Liver (tissue), 8 donors: ENCODE measurements at regions not wholly inside any gene's neighbourhood (a gene's known extent, or its start where the extent isn't known, plus 50 kb on each side); places are given as distances from the start of the nearest gene placed in this dataset.
A peak's percentile ranks its signal among the peaks of the same experiment; 100 is the strongest.

ENCODE experiments used
- DNase-seq: peaks from one replicate; pipeline ENCODE4 v3.0.0-alpha.2; 2017; ENCODE audit warnings: low spot score
- H3K27ac ChIP-seq, 2 donors: one replicate each; pipeline ENCODE4 v1.7.0; 2013; ENCODE audit warnings: inconsistent platforms in 2 of 2, low read length in 2 of 2, control low read depth in 1 of 2, low read depth in 1 of 2, mild to moderate bottlenecking in 1 of 2
- H3K27me3 ChIP-seq, 4 donors: one replicate each; pipeline versions ENCODE4 v1.6.1 to v1.7.0; 2013; ENCODE audit warnings: low read length in 3 of 4, inconsistent platforms in 1 of 4, mild to moderate bottlenecking in 1 of 4, moderate library complexity in 1 of 4; ENCODE audit not compliant: control insufficient read depth in 4 of 4, insufficient read depth in 4 of 4
- H3K36me3 ChIP-seq, 4 donors: one replicate each; pipeline versions ENCODE4 v1.6.1 to v1.7.0; 2013; ENCODE audit warnings: low read length in 3 of 4, mild to moderate bottlenecking in 3 of 4, low read depth in 1 of 4, moderate library complexity in 1 of 4; ENCODE audit not compliant: control insufficient read depth in 4 of 4, insufficient read depth in 3 of 4
- H3K4me1 ChIP-seq, 4 donors: one replicate each; pipeline versions ENCODE4 v1.6.1 to v1.7.0; 2013; ENCODE audit warnings: low read length in 3 of 4, mild to moderate bottlenecking in 3 of 4, moderate library complexity in 1 of 4; ENCODE audit not compliant: control insufficient read depth in 4 of 4, insufficient read depth in 4 of 4
- H3K4me3 ChIP-seq, 3 donors: one replicate each; pipeline versions ENCODE4 v1.6.1 to v1.7.0; 2013; ENCODE audit warnings: low read length in 3 of 3, control low read depth in 1 of 3, low read depth in 1 of 3, mild to moderate bottlenecking in 1 of 3
- H3K9ac ChIP-seq, 2 donors: one replicate each; pipeline ENCODE4 v1.7.0; 2013; ENCODE audit warnings: low read length in 2 of 2, mild to moderate bottlenecking in 2 of 2, moderate library complexity in 2 of 2, control low read depth in 1 of 2, low read depth in 1 of 2
- H3K9me3 ChIP-seq, 4 donors: one replicate each; pipeline versions ENCODE4 v1.6.1 to v1.7.0; 2013; ENCODE audit warnings: low read length in 3 of 4; ENCODE audit not compliant: control insufficient read depth in 4 of 4
- EGR1 ChIP-seq, 2 donors: IDR thresholded peaks; 2 replicates each; pipeline ENCODE4 v1.6.1; 2016 to 2018; ENCODE audit warnings: antibody characterized with exemption in 2 of 2, low read depth in 2 of 2
- GABPA ChIP-seq, 2 donors: IDR thresholded peaks in 1 of 2; conservative IDR thresholded peaks in 1 of 2; 2 replicates each; pipeline ENCODE4 v1.6.1; 2016; ENCODE audit warnings: antibody characterized with exemption in 2 of 2, mild to moderate bottlenecking in 1 of 2, moderate library complexity in 1 of 2
- HNF4A ChIP-seq, 2 donors: conservative IDR thresholded peaks; 2 replicates each; pipeline ENCODE4 v1.6.1; 2016; ENCODE audit warnings: antibody characterized with exemption in 2 of 2, mild to moderate bottlenecking in 2 of 2
- HNF4G ChIP-seq: IDR thresholded peaks from 2 replicates; pipeline ENCODE4 v1.6.1; 2016; ENCODE audit warnings: antibody characterized with exemption
- NR2F2 ChIP-seq: IDR thresholded peaks from 2 replicates; pipeline ENCODE4 v1.6.1; 2016; ENCODE audit warnings: antibody characterized with exemption
- RAD21 ChIP-seq, 2 donors: IDR thresholded peaks; 2 replicates each; pipeline ENCODE4 v1.6.1; 2016; ENCODE audit warnings: antibody characterized with exemption in 2 of 2, mild to moderate bottlenecking in 2 of 2
- RXRA ChIP-seq, 2 donors: IDR thresholded peaks; 2 replicates each; pipeline ENCODE4 v1.6.1; 2017 to 2018; ENCODE audit warnings: antibody characterized with exemption in 2 of 2, mild to moderate bottlenecking in 1 of 2
- SP1 ChIP-seq: IDR thresholded peaks from 2 replicates; pipeline ENCODE4 v1.6.1; 2018; ENCODE audit warnings: antibody characterized with exemption, mild to moderate bottlenecking
- TAF1 ChIP-seq: conservative IDR thresholded peaks from 2 replicates; pipeline ENCODE4 v1.6.1; 2016; ENCODE audit warnings: antibody characterized with exemption, mild to moderate bottlenecking
- YY1 ChIP-seq: IDR thresholded peaks from 2 replicates; pipeline ENCODE4 v1.6.1; 2016; ENCODE audit warnings: antibody characterized with exemption, mild to moderate bottlenecking
- WGBS: extraction: QIAGEN DNeasy Blood & Tissue Kit; methylation state at CpG from one replicate; pipeline ENCODE4 v1.1.7; 2013; 5-methylcytosine and 5-hydroxymethylcytosine counted together
- TF ChIP-seq, protein P1 (sequence below): IDR thresholded peaks from 2 replicates; pipeline ENCODE4 v1.6.1; 2016; ENCODE audit warnings: antibody characterized with exemption, mild to moderate bottlenecking
- TF ChIP-seq, protein P2 (sequence below): IDR thresholded peaks from 2 replicates; pipeline ENCODE4 v1.6.1; 2016; ENCODE audit warnings: antibody characterized with exemption
- TF ChIP-seq, protein P3 (sequence below): fragments of 150-350 bp; IDR thresholded peaks from 2 replicates; pipeline ENCODE4 v1.5.1; 2017; ENCODE audit warnings: improper control_type of control experiment, low read depth, low read length; ENCODE audit not compliant: missing input control
- TF ChIP-seq, protein P4 (sequence below): IDR thresholded peaks from 2 replicates; pipeline ENCODE4 v1.6.1; 2016; ENCODE audit warnings: antibody characterized with exemption
- TF ChIP-seq, protein P5 (sequence below): IDR thresholded peaks from 2 replicates; pipeline ENCODE4 v1.6.1; 2016; ENCODE audit warnings: antibody characterized with exemption
- donor health status: healthy.
- donor health status: healthy.
- donor health status: healthy.
- donor health status: healthy.
- donor health status: healthy.

DNA sequence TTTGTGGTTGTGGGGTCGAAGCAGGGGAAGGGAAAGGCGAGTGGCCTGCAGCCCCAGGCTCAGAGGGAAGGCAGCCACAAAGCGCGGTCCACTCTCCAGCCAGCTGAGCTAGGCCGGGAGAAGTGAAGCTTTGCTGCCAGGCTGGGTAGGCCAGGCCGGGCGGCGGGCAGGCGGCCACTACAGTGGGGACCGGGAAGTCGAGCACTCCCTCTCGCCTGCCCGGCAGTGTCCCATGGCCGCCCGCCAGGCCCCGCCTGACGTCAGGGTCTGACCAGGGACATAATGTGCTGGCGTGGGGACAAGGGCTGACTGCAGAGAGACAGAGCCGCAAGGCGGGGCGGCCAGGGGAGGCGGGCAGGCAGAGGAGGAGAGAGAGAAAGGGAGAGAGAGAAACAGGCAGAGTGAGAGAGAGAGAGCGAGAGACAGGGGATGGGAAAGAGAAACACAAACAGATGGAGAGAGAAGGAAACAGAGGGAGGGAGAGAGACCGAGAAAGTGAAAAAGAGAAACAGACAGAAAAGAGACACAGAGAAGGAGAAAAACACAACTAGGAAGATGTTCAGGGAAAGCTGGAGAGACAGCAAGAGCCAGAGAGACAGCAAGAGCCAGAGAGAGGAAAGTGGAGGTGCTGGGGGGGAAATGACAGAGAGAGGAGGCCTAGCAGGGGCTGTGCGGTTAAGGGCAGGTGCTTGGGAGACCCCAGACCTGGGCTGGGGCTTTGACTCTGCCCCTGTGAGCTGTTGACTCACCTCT lies 94.5 kb upstream of the PTPN1 start (continued):
- TF ChIP-seq, protein P1, sequence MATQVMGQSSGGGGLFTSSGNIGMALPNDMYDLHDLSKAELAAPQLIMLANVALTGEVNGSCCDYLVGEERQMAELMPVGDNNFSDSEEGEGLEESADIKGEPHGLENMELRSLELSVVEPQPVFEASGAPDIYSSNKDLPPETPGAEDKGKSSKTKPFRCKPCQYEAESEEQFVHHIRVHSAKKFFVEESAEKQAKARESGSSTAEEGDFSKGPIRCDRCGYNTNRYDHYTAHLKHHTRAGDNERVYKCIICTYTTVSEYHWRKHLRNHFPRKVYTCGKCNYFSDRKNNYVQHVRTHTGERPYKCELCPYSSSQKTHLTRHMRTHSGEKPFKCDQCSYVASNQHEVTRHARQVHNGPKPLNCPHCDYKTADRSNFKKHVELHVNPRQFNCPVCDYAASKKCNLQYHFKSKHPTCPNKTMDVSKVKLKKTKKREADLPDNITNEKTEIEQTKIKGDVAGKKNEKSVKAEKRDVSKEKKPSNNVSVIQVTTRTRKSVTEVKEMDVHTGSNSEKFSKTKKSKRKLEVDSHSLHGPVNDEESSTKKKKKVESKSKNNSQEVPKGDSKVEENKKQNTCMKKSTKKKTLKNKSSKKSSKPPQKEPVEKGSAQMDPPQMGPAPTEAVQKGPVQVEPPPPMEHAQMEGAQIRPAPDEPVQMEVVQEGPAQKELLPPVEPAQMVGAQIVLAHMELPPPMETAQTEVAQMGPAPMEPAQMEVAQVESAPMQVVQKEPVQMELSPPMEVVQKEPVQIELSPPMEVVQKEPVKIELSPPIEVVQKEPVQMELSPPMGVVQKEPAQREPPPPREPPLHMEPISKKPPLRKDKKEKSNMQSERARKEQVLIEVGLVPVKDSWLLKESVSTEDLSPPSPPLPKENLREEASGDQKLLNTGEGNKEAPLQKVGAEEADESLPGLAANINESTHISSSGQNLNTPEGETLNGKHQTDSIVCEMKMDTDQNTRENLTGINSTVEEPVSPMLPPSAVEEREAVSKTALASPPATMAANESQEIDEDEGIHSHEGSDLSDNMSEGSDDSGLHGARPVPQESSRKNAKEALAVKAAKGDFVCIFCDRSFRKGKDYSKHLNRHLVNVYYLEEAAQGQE: peak; percentile 85
- peak; percentile 84 to 85 for TF ChIP-seq HNF4A (conservative IDR thresholded peaks at IDR 0.05)

DNA sequence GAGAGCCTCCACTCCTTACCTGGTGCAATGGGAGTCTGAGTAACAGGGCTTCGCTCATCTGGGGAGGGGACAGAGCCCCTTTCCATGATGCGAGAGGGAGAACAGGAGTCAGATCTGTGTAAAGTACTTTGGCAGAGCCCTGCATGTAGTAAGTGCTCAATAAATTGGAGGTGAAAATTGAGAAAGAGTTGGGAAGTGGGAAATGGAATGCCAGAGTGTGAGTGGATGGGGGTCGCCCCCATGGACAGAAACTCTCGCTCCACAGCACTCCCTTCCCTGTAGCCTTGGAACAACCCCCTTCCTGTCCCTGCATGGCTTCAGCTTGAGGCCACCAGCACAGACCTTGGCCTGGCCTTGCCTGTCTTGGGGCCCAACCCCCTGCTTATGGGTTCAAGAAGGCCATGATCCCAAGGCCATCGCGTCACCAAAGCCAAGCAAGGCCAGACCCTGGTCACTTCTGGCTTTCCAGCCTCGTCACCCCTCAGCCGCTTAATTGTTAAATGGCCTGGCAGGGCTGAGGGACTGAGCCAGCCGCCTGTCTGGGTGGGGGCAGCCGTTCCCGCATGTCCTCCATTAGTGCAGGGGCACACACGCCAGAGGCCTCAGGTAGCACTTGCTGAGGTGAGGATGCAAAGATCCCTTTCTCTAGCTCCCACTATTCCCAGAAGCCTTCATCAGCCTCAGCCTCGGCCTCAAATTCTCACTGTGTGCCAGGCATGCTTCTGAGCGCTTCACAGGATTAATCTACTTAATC lies 93.7 kb upstream of the PTPN1 start:
- Histone ChIP-seq H3K9ac (peak overlapping the region; percentile 46 to 57), H3K27me3 (no peaks in the 10 kb centered on the region), H3K9me3 (no peaks in the 10 kb centered on the region), H3K4me3 (no peak overlapping the region), H3K4me1 (peaks cover 6 to 26% (median 17%) of the 10 kb centered on the region in 4 donors), H3K27ac (peak overlapping the region; percentile 87 to 99), H3K36me3 (no peaks in the 10 kb centered on the region)
- WGBS: 86% methylated on average over 14 of the region's 14 CpGs
- TF ChIP-seq HNF4G: no peak
- TF ChIP-seq, protein P2, sequence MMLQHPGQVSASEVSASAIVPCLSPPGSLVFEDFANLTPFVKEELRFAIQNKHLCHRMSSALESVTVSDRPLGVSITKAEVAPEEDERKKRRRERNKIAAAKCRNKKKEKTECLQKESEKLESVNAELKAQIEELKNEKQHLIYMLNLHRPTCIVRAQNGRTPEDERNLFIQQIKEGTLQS: no peak
- TF ChIP-seq NR2F2: peak; percentile 96
- TF ChIP-seq, protein P3, sequence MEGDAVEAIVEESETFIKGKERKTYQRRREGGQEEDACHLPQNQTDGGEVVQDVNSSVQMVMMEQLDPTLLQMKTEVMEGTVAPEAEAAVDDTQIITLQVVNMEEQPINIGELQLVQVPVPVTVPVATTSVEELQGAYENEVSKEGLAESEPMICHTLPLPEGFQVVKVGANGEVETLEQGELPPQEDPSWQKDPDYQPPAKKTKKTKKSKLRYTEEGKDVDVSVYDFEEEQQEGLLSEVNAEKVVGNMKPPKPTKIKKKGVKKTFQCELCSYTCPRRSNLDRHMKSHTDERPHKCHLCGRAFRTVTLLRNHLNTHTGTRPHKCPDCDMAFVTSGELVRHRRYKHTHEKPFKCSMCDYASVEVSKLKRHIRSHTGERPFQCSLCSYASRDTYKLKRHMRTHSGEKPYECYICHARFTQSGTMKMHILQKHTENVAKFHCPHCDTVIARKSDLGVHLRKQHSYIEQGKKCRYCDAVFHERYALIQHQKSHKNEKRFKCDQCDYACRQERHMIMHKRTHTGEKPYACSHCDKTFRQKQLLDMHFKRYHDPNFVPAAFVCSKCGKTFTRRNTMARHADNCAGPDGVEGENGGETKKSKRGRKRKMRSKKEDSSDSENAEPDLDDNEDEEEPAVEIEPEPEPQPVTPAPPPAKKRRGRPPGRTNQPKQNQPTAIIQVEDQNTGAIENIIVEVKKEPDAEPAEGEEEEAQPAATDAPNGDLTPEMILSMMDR: no peak
- TF ChIP-seq TAF1: no peak
- TF ChIP-seq, protein P4, sequence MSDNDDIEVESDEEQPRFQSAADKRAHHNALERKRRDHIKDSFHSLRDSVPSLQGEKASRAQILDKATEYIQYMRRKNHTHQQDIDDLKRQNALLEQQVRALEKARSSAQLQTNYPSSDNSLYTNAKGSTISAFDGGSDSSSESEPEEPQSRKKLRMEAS: no peak
- no peak for TF ChIP-seq HNF4A (conservative IDR thresholded peaks at IDR 0.05)
- no peak for TF ChIP-seq GABPA (IDR thresholded peaks at IDR 0.05 in 1 of 2, conservative IDR thresholded peaks at IDR 0.05 in 1 of 2)
- TF ChIP-seq RAD21 (IDR thresholded peaks at IDR 0.05): no peak
- no peak for TF ChIP-seq YY1
- TF ChIP-seq EGR1 (IDR thresholded peaks at IDR 0.05; ENCODE audit: low read depth in 2 of 2): no peak
- TF ChIP-seq RXRA (IDR thresholded peaks at IDR 0.05): peak in 1 of 2 donors; percentile 55
- no peak for TF ChIP-seq SP1
- no peak for DNase-seq

DNA sequence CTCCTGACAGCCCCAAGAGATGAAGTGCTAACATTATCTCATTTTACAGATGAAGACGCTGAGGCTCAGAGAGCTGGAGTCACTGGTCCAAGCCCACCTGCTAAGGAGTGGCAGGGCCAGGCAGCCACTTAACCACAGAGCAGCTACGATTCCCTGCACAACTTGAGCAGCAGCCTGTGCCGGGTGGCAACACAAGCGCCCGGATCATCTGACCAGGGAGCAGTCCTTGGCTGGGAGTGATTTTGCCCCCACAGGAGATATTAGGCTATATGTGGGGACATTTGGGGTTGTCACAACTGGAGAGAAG lies 93.2 kb upstream of the PTPN1 start:
- no peak overlapping the region for H3K4me3 ChIP-seq

More for the DNA sequence above, 93.2 kb upstream of the PTPN1 start:
- TF ChIP-seq, protein P2: no peak
- TF ChIP-seq NR2F2 (no peak), GABPA (IDR thresholded peaks at IDR 0.05 in 1 of 2, conservative IDR thresholded peaks at IDR 0.05 in 1 of 2) (no peak), HNF4G (no peak), YY1 (no peak), RXRA (IDR thresholded peaks at IDR 0.05) (no peak)
- TF ChIP-seq, protein P5, sequence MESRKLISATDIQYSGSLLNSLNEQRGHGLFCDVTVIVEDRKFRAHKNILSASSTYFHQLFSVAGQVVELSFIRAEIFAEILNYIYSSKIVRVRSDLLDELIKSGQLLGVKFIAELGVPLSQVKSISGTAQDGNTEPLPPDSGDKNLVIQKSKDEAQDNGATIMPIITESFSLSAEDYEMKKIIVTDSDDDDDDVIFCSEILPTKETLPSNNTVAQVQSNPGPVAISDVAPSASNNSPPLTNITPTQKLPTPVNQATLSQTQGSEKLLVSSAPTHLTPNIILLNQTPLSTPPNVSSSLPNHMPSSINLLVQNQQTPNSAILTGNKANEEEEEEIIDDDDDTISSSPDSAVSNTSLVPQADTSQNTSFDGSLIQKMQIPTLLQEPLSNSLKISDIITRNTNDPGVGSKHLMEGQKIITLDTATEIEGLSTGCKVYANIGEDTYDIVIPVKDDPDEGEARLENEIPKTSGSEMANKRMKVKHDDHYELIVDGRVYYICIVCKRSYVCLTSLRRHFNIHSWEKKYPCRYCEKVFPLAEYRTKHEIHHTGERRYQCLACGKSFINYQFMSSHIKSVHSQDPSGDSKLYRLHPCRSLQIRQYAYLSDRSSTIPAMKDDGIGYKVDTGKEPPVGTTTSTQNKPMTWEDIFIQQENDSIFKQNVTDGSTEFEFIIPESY: no peak
- no peaks in the 10 kb centered on the region for H3K36me3 ChIP-seq
- WGBS: 94% methylated on average over 5 of the region's 5 CpGs
- H3K27me3 ChIP-seq: no peaks in the 10 kb centered on the region
- peak overlapping the region; percentile 87 to 99 for H3K27ac ChIP-seq
- peaks cover 6 to 25% (median 17%) of the 10 kb centered on the region in 4 donors for H3K4me1 ChIP-seq
- no peaks in the 10 kb centered on the region for H3K9me3 ChIP-seq
- DNase-seq: no peak
- H3K9ac ChIP-seq: no peak overlapping the region
